ENCODE measurements at regions not wholly inside any gene's neighbourhood (a gene's known extent, or its start where the extent isn't known, plus 50 kb on each side); places are given as distances from the start of the nearest gene placed in this dataset.

DNA sequence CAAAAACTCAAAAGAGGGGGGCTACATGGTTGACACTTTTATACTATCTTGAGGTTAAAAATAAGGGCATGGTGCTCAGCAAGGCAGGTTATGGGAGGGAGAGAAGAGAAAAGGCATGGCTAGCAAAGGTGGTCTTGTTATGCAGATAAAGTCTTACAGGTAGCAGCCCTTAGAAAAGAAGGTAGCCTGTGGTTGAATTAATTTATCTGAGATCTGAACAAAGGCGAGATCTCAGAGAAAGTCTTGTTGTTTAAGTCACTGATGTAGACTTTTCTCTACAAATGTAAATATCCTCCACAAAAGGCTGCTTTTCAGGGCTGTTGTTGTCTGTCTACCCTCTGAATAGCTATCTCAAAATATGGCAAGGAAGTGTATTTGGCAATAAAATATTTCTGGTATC, 1250.4 kb downstream of the PCDH18 start:
- no peak for DNase-seq (ENCODE audit: low spot score)

DNA sequence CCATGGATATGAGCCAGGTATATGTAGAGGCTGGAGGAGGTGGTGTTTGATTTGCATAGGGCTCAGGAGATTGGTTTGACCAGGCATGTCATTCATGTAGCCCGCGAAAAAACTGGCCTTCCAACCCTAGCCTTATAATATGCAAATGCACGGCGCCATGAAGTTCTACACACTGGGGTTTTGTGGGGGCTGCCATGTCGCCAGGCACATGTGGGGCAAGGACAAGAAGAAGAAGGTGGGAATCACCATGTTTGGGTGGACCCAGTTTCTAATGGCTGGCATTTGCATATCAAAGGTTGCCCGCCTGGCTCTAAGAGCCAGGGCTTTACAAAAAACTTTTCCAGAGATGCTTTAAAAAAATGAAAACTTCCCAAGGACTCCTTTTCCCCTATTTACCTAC, 1251.0 kb downstream of the PCDH18 start:
- DNase-seq (ENCODE audit: low spot score), result no peak

DNA sequence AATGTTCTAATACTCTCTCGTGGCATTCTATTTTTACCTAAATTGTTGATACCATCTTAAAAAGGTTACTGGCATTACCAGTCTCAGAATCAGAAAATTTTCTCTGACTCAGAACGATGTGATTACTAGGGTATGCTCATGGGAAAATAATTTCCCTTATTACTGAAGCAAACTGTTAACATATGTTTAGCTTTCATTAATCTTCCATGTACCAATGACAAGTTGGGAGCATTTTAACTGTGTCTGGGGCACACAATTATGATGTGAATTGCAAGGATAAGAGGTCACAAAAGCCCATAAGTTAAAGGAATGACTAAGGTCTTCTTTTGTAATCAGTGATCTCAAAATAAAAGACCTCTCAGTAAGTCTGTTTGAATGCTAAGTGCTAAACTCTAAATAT, 1254.6 kb downstream of the PCDH18 start:
- DNase-seq (ENCODE audit: low spot score), result no peak

DNA sequence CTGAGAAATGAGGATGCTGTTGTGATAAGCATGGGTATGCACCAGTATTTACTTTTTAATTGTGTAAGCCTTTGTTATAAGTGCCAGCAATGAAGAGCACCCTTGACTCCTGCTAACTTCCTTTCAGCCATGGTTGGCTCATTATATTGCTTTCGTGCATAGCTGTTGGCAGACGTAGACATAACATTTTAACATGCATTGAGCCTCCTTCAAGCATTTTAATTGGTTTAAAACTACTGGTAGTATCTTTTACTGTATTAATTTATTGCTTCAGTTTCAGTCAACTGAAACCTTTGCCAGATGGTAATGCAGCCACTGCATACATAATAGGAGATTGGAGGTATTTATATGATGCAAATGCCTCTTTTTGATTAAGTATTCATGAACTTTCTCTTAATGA, 1285.4 kb downstream of the PCDH18 start:
- DNase-seq (ENCODE audit: low spot score), result no peak

DNA sequence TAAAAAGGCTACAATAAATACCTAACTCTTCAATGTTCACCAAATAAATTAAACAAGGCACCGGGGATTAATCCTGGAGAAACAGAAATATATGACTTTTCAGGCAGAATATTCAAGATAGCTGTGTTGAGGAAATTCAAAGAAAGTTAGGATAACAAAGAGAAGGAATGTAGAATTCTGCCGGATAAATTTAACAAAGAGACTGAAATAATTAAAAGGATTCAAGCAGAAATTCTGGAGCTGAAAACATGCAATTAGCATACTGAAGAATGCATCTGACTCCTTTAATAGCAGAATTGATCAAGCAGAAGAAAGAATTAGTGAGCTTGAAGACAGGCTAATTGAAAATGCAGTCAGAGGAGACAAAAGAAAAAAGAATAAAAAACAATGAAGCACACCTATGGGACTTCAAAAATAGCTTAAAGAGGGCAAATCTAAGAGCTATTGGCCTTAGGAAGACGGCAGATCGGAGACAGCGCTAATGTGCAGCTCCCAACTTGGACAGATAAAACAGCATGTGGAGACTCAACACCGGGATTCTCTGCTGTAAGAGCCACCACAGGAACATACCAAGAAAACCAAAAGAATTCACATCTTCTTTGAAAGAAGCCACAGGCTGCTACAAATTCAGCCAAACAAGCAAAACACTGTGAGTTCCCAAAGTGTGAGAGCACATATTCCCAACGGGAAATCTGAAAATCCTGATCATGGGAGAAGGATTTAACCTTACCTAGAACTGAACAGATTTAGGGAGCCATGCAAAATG, 1290.9 kb downstream of the PCDH18 start:
- no peak for DNase-seq (ENCODE audit: low spot score)

DNA sequence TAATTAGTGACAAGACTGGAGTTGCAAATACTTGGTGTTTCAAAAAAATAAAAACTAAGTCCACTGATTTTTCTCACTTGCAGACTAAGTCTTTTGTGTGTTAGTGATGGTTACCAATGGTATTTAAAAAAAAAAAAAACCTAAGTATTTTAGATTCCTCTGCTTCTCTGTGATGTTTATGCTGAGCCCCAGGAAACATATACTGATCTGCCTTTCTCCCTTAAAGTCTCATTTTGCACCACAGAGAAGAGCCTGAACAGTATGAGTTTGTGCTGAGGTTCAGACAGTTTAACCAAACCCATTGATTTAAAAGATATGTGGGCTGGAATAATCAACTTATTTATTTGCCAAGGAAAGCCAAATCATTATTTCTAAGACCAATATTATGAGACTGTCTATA, 1305.0 kb downstream of the PCDH18 start:
- no peak for DNase-seq (ENCODE audit: low spot score)

DNA sequence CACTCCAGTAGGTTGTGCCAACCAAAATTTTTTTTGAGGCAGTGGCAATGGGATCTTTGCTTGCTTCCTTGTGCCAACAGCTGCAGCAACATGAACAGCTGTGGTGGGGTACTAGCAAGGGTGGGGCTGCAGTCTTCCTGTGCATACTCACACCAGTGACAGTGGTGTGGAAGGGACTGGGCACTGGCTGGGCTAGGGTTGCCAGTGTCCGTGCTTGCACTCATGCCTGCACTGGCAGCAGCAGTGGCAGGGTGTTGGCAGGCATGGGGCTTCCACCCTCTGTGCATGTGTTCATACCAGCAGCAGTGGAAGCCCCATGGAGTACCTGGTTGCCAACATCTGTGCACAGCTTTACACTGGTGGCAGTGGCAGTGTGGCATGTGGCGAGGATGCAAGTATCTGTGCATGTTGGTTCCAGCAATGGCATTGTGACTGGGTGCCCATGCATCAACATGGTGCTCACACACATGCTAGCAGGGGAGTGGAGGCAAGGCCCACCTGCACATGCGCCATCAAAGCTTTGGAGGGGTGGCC, 1312.6 kb downstream of the PCDH18 start:
- DNase-seq (ENCODE audit: low spot score), result no peak

DNA sequence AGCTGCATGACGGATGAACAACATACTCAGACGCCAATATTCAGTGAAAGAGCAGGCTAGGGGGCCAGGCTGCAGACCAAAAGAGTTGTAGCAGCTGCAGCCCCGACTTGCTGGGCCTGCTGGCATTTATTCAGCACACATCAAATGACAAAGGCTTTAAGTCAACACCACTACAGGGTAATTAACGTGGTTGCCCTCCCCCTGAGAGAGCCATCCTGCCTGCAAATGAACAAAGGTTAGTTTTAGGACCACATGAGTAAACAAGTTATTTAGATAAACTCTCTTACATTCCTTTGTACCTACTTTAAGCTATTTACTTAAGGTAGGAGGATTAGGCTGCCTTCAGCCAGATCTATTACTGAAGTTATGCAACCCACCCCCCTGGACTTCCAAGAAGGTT, 1329.1 kb downstream of the PCDH18 start:
- DNase-seq (ENCODE audit: low spot score), result no peak

DNA sequence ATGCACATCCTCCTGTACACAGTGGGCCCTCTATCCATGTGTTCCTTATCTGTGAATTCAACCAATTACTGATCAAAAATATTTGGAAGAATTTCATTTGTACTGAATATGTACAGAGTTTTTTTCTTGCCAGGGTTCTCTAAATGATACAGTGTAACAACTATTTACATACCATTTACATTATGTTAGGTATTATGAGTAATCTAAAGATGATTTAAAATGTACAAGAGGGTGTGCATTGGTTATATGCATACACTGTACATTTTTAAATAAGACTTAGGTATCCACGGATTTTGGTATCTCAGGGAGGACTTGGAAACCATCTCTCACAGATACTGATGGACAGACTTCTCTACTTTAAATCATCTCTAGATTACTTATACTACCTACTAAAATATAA, 1333.9 kb downstream of the PCDH18 start:
- no peak for DNase-seq (ENCODE audit: low spot score)

DNA sequence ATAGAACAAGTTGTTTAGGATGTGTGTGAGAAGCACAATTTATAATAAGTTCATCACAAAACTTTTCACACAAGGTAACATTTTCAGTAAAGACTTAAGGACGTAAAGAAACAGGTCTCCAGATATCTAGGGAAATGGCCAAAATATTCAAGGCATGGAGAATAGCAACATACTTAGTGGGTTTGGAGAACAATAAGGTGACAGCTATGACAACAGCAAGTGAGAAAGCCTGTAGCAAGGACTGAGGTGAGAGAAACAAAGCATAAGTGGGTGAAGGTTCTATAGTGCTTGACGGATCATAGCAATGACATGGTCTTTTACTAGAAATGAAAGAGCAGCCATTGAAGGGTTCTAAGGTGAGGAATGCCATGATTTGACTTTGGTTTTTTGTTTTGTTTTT, 1337.3 kb downstream of the PCDH18 start:
- no peak for DNase-seq (ENCODE audit: low spot score)

DNA sequence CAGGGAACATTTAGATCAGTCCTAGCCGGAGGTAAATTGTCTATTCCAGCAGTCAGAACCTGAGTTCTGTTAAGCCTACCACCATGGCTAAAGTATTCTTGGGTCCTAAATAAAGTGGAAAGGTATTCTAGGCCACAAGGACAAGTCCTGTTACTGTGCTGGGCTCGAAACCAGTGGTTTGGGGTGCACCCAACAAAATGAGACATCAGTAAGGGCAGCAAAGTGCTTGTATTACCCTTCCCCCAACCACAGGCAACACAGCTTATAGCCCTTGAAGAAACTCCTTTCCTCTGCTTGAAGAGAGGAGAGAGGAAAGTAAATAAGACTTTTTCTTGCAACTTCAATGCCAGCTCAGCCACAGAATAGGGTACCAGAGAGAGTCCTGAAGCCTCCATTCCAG, 1345.6 kb downstream of the PCDH18 start:
- DNase-seq (ENCODE audit: low spot score), result no peak

DNA sequence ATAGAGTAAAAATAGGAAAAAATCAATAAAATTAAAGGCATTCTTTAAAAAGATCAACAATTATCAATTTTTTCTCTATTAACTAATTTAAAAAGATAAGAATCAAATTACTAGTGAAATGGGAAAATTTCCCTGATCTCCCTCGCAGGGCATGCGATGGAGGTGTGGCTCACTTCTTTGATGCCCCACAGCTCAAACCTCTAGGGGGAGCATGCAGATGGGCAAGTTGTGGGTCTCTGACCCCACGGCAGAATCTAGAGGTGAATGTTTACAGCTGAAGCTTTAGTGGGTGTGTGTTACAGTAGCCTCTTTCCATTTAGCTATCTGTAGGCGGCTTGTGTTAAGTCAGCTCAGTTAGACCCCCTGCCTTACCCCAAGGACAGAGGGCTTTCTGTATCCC, 1348.8 kb downstream of the PCDH18 start:
- no peak for DNase-seq (ENCODE audit: low spot score)

DNA sequence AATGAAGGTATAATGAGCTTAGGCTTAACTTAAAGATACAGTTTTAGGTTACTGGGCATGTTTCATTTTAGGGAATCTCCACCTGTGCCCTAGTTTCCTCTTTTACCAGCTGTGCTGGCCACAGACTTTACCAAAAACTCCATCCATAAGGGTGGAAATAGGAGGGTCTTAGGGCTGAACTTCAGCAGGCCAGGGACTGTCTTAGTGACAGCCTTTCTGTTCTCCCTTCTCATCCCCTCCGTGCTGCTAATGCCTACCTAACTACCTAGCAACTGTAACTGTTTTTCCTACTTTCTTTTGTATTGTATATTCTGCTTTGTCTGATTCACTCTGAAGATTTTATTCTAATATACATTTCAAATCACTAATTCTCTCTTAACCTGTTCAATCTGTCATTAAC, 1375.3 kb downstream of the PCDH18 start:
- DNase-seq (ENCODE audit: low spot score), result no peak

DNA sequence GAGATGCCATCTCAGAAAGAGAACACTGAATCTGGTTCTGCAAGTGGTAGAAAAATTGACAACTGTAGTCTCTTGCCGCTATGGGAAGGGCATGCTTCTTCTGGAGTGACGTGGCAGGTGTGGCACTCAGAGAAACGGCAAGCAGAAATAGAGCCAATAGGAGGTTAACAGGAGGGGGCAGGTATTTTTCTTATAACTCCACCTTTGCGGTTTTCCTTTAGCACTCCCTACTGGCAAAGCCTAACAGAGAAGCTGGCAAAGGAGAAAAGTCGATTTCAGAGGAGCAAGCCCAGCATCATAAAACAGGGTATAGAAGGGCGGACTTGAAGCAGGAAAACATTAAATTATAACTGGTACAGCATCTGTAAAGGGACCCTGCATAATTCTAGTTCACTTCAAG, 1382.2 kb downstream of the PCDH18 start:
- DNase-seq (ENCODE audit: low spot score), result no peak

DNA sequence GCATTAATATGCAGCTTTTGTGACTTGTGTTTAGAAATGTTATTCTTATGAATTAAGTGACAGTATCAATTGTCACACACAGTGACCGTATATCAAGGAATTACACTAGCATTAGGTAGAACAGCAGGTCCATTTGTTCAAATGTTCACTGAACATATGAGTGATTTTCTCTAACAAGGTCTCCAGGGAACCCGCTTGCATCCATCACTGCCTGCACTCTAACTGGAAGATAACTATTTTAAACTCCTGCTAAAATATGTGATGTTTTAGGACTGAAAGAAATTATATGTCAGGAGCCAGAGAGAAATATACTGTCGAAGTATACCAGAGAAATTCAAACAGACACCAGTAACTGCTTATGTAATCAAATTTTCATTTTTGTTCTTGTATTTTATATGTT, 1395.7 kb downstream of the PCDH18 start:
- no peak for DNase-seq (ENCODE audit: low spot score)

DNA sequence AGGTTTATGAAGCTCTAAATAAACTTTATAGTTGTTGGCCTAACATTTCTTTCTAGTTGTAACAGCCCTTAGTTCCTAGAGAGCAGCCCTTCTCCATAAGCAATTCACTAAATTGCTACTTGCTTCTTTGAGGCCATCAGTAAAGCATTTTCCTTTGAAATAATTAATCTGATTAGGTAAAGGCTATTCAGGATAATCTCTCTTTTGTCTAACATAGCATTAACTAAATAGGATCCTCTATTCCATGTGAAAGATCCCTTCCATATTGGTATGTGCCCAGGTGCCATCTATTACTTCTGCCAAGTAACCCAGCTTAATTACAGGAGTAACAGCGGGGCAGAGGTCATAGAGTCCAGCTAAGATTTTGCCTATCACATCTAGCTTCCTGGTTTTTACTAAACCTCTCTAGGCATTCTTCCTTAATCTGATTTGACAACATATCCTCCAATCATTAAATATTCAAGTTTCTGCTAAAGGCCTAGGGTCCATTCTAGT, 1408.0 kb downstream of the PCDH18 start:
- DNase-seq (ENCODE audit: low spot score), result no peak

DNA sequence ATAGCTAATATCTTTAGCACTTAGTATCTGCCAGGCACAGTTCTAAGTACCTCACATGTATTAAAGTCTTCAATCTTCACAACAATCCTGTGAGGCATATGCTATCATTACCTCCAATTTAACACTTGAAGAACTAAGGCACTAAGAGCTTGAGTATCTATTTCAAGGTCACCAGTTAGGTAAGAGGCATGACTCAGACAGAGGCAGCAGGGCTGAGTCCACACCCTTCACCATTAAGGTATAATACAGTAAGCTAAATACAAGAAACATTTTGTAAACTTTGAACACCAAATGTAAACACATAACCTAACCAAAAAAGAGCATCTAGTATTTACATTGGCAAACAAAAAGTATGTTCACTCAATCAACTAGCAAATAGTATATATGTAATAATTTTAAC, 1410.9 kb downstream of the PCDH18 start:
- no peak for DNase-seq (ENCODE audit: low spot score)

DNA sequence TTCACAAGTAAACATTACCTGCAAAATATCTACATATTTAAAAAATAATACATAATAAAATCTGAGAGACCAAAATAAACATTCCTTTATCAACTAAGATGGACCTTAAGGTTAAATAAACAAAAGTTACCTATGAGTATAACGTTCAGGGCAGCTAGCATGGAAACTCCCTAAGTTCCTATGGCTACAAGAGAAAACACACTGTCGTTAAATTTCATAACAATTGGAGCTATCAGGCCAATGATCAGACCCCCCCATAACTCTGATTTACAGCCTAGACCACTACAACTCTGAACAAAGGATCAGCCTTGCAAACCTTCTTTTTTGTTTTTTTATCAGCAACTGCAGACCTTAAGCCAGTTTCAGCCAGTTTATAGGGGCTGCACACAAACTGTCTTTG, 1418.4 kb downstream of the PCDH18 start:
- no peak for DNase-seq (ENCODE audit: low spot score)

DNA sequence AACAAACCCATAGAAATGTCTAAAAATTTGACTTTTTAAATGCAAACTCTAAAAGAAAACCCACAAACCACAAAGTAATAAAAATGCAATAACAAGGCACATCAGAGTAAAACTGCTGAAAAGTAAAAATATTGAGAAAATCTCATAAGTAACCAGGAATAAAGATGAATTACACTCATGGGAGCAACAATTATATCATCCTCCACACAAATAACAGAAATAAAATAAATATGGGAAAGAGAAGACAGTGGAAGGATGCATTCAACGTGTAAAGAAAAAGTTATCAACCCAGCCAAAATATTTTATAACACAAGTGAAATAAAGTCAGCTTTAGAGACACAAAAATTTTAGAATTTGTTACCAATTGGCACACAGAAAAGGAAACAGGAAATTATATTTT, 1420.2 kb downstream of the PCDH18 start:
- DNase-seq (ENCODE audit: low spot score), result no peak

DNA sequence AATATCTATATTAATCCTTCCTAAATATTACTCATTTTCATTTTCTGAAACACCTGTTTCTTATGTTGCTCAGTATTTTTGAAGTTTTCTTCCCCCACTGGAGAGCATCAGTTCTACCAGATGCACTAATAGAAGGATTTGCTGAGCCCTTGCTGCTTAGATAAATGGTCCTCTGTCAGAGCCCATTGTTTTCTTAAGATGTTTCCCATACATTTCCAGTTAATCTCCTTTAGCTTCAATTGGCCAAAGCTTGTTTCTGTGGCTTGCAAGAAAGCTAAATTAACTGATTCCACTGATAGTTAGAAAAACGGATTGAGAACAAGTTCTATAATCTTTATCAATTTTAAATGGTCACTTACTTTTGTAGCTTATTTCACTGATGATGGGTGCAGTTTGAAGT, 1425.5 kb downstream of the PCDH18 start:
- no peak for DNase-seq (ENCODE audit: low spot score)

DNA sequence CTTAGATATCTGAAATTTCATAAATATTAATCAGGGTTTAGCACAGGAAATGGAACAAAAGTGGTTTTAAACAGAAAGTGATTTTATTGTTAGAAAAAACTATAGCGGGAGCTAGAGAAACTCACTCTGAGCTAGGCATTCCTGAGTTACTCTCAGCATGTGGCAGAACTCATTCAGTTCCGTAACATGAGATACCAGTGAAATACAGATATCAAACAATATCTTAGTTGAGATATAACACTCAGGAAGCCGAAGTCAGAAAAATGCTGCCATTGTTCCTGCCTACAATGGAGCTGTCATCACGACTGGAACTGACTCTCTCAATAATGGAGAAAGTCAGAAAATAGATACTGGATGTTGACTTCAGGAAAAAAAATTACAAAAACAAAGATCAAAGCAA, 1428.7 kb downstream of the PCDH18 start:
- DNase-seq (ENCODE audit: low spot score), result no peak

DNA sequence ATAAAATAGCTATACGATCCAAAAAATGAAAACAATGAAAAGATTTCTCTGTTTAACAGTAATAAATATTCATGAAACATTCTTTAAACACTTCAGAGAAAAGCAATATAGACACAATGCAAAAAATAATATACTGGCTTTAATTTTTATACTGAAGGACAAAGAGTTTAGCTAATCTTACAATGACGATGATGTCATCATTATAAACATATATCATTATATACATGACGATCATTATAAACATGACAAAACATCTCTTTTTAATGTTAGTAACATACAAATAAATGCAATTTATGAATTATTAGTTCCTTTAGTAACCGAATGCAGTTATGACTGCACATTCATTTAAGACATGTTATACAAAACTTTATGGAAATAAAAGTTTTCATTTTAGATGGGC, 1434.6 kb downstream of the PCDH18 start:
- DNase-seq (ENCODE audit: low spot score), result no peak

DNA sequence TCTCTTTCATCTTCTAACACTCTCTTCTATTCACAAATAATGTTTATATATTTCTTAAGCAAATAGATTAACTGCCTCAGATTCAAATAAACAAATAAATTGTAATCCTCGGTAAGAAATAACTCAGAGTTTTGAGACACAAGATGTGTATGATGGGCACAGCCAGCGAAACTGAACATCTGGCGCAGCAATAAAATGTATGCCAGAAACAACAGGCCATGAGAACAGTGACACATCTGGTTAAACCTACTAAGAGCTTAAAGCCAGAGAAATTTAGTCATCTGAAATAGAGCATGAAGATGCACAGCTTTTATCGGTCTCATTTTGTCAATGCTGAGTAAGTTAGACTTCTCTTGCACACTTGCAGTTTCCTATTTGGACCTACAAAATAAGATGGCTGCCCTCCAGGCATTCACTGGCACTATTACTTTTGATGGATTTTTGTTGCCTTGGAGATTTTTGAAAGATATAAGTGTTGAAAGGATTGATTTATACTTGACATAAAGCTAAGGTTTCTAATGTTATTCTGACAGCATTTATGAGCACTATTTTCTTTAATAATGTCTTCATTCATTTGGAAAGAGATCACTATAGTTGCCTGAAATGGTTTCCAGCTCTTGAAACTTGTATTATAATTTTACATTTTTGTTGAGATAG, 1444.0 kb downstream of the PCDH18 start:
- DNase-seq (ENCODE audit: low spot score), result no peak

DNA sequence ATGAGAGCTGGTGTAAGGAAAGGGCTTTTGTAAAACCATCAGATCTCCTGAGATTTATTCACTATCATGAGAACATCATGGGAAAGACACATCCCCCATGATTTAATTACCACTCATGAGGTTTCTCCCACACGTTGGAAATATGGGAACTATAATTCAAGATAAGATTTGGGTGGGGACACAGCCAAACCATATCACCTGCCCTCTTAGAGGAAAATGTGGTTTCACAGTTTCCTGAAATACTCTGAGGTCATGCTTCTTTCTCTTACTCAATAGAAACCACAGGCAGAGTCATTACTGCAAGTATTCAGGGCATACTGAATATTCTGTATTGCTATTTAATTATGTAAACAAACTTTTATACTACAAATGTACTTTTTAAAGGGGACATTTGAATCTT, 1453.3 kb downstream of the PCDH18 start:
- DNase-seq (ENCODE audit: low spot score), result no peak
